GM10266 (cell line): ENCODE measurements at regions not wholly inside any gene's neighbourhood (a gene's known extent, or its start where the extent isn't known, plus 50 kb on each side); places are given as distances from the start of the nearest gene placed in this dataset.

Experiments
- DNase-seq: peaks from one replicate; pipeline ENCODE4 v3.0.0; 2012; ENCODE audit errors: extremely low spot score
- TF ChIP-seq, protein P1 (sequence below): IDR thresholded peaks from 2 replicates; pipeline ENCODE4 v1.5.1; 2012; ENCODE audit warnings: mild to moderate bottlenecking, low read depth; ENCODE audit not compliant: control insufficient read depth, insufficient read depth; ENCODE audit errors: missing control alignments

- TF ChIP-seq, protein P1, sequence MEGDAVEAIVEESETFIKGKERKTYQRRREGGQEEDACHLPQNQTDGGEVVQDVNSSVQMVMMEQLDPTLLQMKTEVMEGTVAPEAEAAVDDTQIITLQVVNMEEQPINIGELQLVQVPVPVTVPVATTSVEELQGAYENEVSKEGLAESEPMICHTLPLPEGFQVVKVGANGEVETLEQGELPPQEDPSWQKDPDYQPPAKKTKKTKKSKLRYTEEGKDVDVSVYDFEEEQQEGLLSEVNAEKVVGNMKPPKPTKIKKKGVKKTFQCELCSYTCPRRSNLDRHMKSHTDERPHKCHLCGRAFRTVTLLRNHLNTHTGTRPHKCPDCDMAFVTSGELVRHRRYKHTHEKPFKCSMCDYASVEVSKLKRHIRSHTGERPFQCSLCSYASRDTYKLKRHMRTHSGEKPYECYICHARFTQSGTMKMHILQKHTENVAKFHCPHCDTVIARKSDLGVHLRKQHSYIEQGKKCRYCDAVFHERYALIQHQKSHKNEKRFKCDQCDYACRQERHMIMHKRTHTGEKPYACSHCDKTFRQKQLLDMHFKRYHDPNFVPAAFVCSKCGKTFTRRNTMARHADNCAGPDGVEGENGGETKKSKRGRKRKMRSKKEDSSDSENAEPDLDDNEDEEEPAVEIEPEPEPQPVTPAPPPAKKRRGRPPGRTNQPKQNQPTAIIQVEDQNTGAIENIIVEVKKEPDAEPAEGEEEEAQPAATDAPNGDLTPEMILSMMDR: no peak
- no peak for DNase-seq
These were observed 120.6 kb downstream of the BAMBI start for GRCh38 chr10:28797904-28798371.

- DNase-seq: no peak
- TF ChIP-seq, protein P1: no peak
These were observed 121.2 kb downstream of the BAMBI start for GRCh38 chr10:28798428-28798955.

GRCh38 chr10:28798964-28799363 lies 121.6 kb downstream of the BAMBI start:
- TF ChIP-seq, protein P1: no peak
- DNase-seq: no peak

DNA sequence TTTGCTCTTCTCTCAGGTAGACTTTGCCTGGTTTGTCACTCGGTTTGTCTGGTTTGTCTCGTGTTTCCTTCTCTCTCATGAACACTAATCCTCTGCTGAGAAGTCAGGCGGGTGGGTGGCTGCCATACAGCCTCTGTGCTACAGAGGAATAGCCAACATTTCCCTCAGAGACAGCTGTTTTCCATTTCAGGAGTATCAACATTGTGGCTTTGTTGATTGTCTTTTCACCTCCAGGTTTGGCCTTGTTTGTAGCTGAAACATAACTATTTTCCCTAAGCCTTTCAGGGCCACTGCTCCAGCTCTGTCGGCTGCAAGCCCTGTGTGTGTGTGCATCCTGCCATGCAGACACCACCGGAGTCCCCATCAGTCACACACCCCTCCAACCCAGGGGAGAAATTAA lies 122.8 kb downstream of the BAMBI start:
- TF ChIP-seq, protein P1: no peak
- no peak for DNase-seq

GRCh38 chr10:28801247-28801646 lies 123.9 kb downstream of the BAMBI start:
- TF ChIP-seq, protein P1: no peak
- no peak for DNase-seq

GRCh38 chr10:28801869-28802268 lies 124.5 kb downstream of the BAMBI start:
- no peak for DNase-seq
- TF ChIP-seq, protein P1: no peak

GRCh38 chr10:28805390-28805789 lies 128.1 kb downstream of the BAMBI start:
- TF ChIP-seq, protein P1: no peak
- DNase-seq: no peak
